ENCODE measurements at regions not wholly inside any gene's neighbourhood (a gene's known extent, or its start where the extent isn't known, plus 50 kb on each side); places are given as distances from the start of the nearest gene placed in this dataset.
"Not testable (repeated sequence)": the region's sequence is repeated elsewhere in the genome, so short reads cannot be mapped to it uniquely, and the experiment has no call there.

GRCh38 chr9:126190994-126191393 lies 135.6 kb upstream of the MVB12B start:
- not testable (repeated sequence) for DNase-seq

- DNase-seq: no peak
These were observed 127.8 kb upstream of the MVB12B start for GRCh38 chr9:126198854-126199253.

GRCh38 chr9:126203313-126203712 lies 123.3 kb upstream of the MVB12B start:
- no peak for DNase-seq

- no peak for DNase-seq
These were observed 122.4 kb upstream of the MVB12B start for GRCh38 chr9:126204197-126204596.

- DNase-seq: no peak
These were observed 121.9 kb upstream of the MVB12B start for GRCh38 chr9:126204708-126205225.

GRCh38 chr9:126205265-126205664 lies 121.4 kb upstream of the MVB12B start:
- peak; percentile 20 for DNase-seq

GRCh38 chr9:126205845-126206498 lies 120.7 kb upstream of the MVB12B start:
- no peak for DNase-seq

GRCh38 chr9:126207256-126207655 lies 119.4 kb upstream of the MVB12B start:
- peak; percentile 88 for DNase-seq

- no peak for DNase-seq
These were observed 118.3 kb upstream of the MVB12B start for GRCh38 chr9:126208216-126208758.

GRCh38 chr9:126211441-126212074 lies 115.1 kb upstream of the MVB12B start:
- no peak for DNase-seq

- DNase-seq: no peak
These were observed 111.1 kb upstream of the MVB12B start for GRCh38 chr9:126215486-126215885.

GRCh38 chr9:126216826-126217225 lies 109.8 kb upstream of the MVB12B start:
- DNase-seq: no peak

- DNase-seq: no peak
These were observed 109.4 kb upstream of the MVB12B start for GRCh38 chr9:126217250-126217653.

- DNase-seq: peak; percentile 50
These were observed 108.8 kb upstream of the MVB12B start for GRCh38 chr9:126217797-126218196.

- DNase-seq: no peak
These were observed 108.1 kb upstream of the MVB12B start for GRCh38 chr9:126218359-126219125.

- no peak for DNase-seq
These were observed 107.5 kb upstream of the MVB12B start for GRCh38 chr9:126219166-126219565.

GRCh38 chr9:126219648-126220063 lies 107.0 kb upstream of the MVB12B start:
- no peak for DNase-seq

GRCh38 chr9:126221480-126221879 lies 105.1 kb upstream of the MVB12B start:
- no peak for DNase-seq

GRCh38 chr9:126222363-126222834 lies 104.2 kb upstream of the MVB12B start:
- no peak for DNase-seq

GRCh38 chr9:126222835-126223431 lies 103.7 kb upstream of the MVB12B start:
- no peak for DNase-seq

GRCh38 chr9:126223798-126224531 lies 102.7 kb upstream of the MVB12B start:
- no peak for DNase-seq

All from DMS53 (cell line).